Effector memory CD4-positive, alpha-beta T cell (primary cell): ENCODE measurements at regions not wholly inside any gene's neighbourhood (a gene's known extent, or its start where the extent isn't known, plus 50 kb on each side); places are given as distances from the start of the nearest gene placed in this dataset.

Experiments used
- DNase-seq, 3 donors: peaks; one replicate each; pipeline ENCODE4 v3.0.0-alpha.2; 2020
- H3K27ac ChIP-seq: 2 replicates; pipeline ENCODE4 v1.7.0; 2013; ENCODE audit warnings: mild to moderate bottlenecking, low read length, moderate library complexity; ENCODE audit not compliant: insufficient read depth, poor library complexity, severe bottlenecking
- H3K27me3 ChIP-seq: replicated peaks from 2 replicates; pipeline ENCODE4 v1.7.0; 2013; ENCODE audit warnings: mild to moderate bottlenecking, low read length; ENCODE audit not compliant: insufficient read depth, control insufficient read depth, poor library complexity, severe bottlenecking
- H3K36me3 ChIP-seq: 2 replicates; pipeline ENCODE4 v1.7.0; 2013; ENCODE audit warnings: mild to moderate bottlenecking, low read length, moderate library complexity; ENCODE audit not compliant: control insufficient read depth, insufficient read depth
- H3K4me1 ChIP-seq: 2 replicates; pipeline ENCODE4 v1.7.0; 2013; ENCODE audit warnings: low read length, mild to moderate bottlenecking; ENCODE audit not compliant: control insufficient read depth, insufficient read depth, poor library complexity, severe bottlenecking
- H3K4me3 ChIP-seq: 2 replicates; pipeline ENCODE4 v1.7.0; 2013; ENCODE audit warnings: low read length, low read depth, mild to moderate bottlenecking; ENCODE audit not compliant: insufficient read depth, poor library complexity, severe bottlenecking
- H3K9me3 ChIP-seq: 2 replicates; pipeline ENCODE4 v1.7.0; 2013; ENCODE audit warnings: mild to moderate bottlenecking, low read length, moderate library complexity; ENCODE audit not compliant: control insufficient read depth

- H3K4me3 ChIP-seq: no peak overlapping the region
- no peak for DNase-seq
- H3K9me3 ChIP-seq: no peaks in the 10 kb centered on the region
- H3K27me3 ChIP-seq: peaks cover 6% of the 10 kb centered on the region
- no peaks in the 10 kb centered on the region for H3K4me1 ChIP-seq
- no peak overlapping the region for H3K27ac ChIP-seq
- H3K36me3 ChIP-seq: no peaks in the 10 kb centered on the region
Measured at GRCh38 chr17:14940938-14941265, 324.2 kb downstream of the PMP22 start.

GRCh38 chr17:14940108-14940937 lies 324.8 kb downstream of the PMP22 start:
- Histone ChIP-seq H3K9me3 (no peaks in the 10 kb centered on the region), H3K4me3 (no peak overlapping the region), H3K27me3 (peaks cover 3% of the 10 kb centered on the region), H3K36me3 (no peaks in the 10 kb centered on the region), H3K4me1 (no peaks in the 10 kb centered on the region), H3K27ac (no peak overlapping the region)
- DNase-seq: no peak

- Histone ChIP-seq H3K9me3 (no peaks in the 10 kb centered on the region), H3K4me3 (no peak overlapping the region), H3K36me3 (no peaks in the 10 kb centered on the region), H3K4me1 (no peaks in the 10 kb centered on the region), H3K27me3 (no peaks in the 10 kb centered on the region), H3K27ac (no peak overlapping the region)
- DNase-seq: no peak
Measured at GRCh38 chr17:14935845-14936485, 329.2 kb downstream of the PMP22 start.

GRCh38 chr17:14935139-14935841 lies 329.8 kb downstream of the PMP22 start:
- Histone ChIP-seq H3K9me3 (no peaks in the 10 kb centered on the region), H3K4me1 (no peaks in the 10 kb centered on the region), H3K27ac (no peak overlapping the region), H3K27me3 (no peaks in the 10 kb centered on the region), H3K4me3 (no peak overlapping the region), H3K36me3 (no peaks in the 10 kb centered on the region)
- DNase-seq: no peak

- Histone ChIP-seq H3K27ac (no peak overlapping the region), H3K36me3 (no peaks in the 10 kb centered on the region), H3K4me3 (no peak overlapping the region), H3K4me1 (no peaks in the 10 kb centered on the region), H3K9me3 (no peaks in the 10 kb centered on the region), H3K27me3 (no peaks in the 10 kb centered on the region)
- no peak for DNase-seq
Measured at GRCh38 chr17:14933676-14934075, 331.4 kb downstream of the PMP22 start.

- peak; percentile 0 to 40 (median 2) for DNase-seq
- Histone ChIP-seq H3K36me3 (no peaks in the 10 kb centered on the region), H3K27me3 (no peaks in the 10 kb centered on the region), H3K4me3 (no peak overlapping the region), H3K9me3 (no peaks in the 10 kb centered on the region), H3K27ac (no peak overlapping the region), H3K4me1 (no peaks in the 10 kb centered on the region)
Measured at GRCh38 chr17:14926526-14927122, 338.5 kb downstream of the PMP22 start.

GRCh38 chr17:14926073-14926472 lies 339.1 kb downstream of the PMP22 start:
- H3K4me1 ChIP-seq: no peaks in the 10 kb centered on the region
- no peaks in the 10 kb centered on the region for H3K36me3 ChIP-seq
- H3K4me3 ChIP-seq: no peak overlapping the region
- DNase-seq: no peak
- H3K27ac ChIP-seq: no peak overlapping the region
- H3K9me3 ChIP-seq: no peaks in the 10 kb centered on the region
- no peaks in the 10 kb centered on the region for H3K27me3 ChIP-seq

GRCh38 chr17:14925498-14925897 lies 339.6 kb downstream of the PMP22 start:
- no peak overlapping the region for H3K27ac ChIP-seq
- no peaks in the 10 kb centered on the region for H3K36me3 ChIP-seq
- no peak overlapping the region for H3K4me3 ChIP-seq
- no peak for DNase-seq
- no peaks in the 10 kb centered on the region for H3K9me3 ChIP-seq
- H3K27me3 ChIP-seq: no peaks in the 10 kb centered on the region
- H3K4me1 ChIP-seq: no peaks in the 10 kb centered on the region

- Histone ChIP-seq H3K4me1 (no peaks in the 10 kb centered on the region), H3K36me3 (no peaks in the 10 kb centered on the region), H3K27me3 (no peaks in the 10 kb centered on the region), H3K9me3 (no peaks in the 10 kb centered on the region), H3K27ac (no peak overlapping the region), H3K4me3 (no peak overlapping the region)
- no peak for DNase-seq
Measured at GRCh38 chr17:14923981-14924380, 341.1 kb downstream of the PMP22 start.

GRCh38 chr17:14922411-14922810 lies 342.7 kb downstream of the PMP22 start:
- Histone ChIP-seq H3K4me1 (no peaks in the 10 kb centered on the region), H3K9me3 (no peaks in the 10 kb centered on the region), H3K36me3 (no peaks in the 10 kb centered on the region), H3K27ac (no peak overlapping the region), H3K4me3 (no peak overlapping the region), H3K27me3 (no peaks in the 10 kb centered on the region)
- DNase-seq: no peak
